C4-2B (cell line): ENCODE measurements at regions not wholly inside any gene's neighbourhood (a gene's known extent, or its start where the extent isn't known, plus 50 kb on each side); places are given as distances from the start of the nearest gene placed in this dataset.

Source experiments
- H3K27ac ChIP-seq: fragments of 450-650 bp; 2 replicates; pipeline ENCODE4 v1.5.1; 2017
- ZFX ChIP-seq: fragments of 450-650 bp; IDR thresholded peaks from 2 replicates; pipeline ENCODE4 v1.6.1; 2017
- TF ChIP-seq, protein P1 (sequence below): fragments of 450-650 bp; conservative IDR thresholded peaks from 2 replicates; pipeline ENCODE4 v1.5.1; 2017; ENCODE audit warnings: mild to moderate bottlenecking

DNA sequence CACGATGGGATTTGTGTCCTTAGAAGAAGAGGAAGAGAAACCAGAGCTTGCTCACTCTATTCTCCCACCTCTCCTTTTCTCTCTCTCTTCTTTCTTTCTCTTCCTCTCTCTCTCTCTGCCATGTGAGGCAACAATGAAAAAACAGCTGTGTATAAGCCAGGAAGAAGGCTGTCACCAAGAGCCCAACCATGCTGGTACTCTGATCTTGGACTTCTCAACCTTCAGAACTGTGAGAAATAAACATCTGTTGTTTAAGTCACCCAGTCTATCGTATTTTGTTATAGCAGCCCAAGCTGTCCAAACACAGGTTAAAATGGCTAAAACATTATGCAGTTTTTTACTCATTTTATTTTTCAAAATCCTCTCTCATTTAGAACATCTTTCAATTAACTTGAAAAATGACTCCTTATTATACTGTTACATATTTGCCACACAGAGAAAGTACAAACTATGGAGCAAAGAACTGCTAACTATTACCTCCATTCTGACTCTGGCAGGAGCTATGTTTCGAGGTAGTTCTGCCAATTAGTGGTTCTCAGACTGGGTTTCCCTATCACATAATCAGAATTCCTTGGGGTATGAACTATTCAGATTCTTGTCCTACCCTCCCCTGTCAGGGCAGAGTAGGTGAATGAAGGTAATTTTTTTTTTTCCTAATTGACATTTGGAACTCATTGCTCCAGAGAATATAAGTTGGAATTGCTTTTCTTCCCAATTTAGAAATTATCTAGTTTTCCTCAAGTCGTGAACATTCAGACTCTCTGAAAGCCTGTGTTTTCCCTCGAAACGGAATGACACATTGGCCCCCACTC lies 434.6 kb downstream of the ENC1 start:
- no peak for TF ChIP-seq ZFX
- TF ChIP-seq, protein P1, sequence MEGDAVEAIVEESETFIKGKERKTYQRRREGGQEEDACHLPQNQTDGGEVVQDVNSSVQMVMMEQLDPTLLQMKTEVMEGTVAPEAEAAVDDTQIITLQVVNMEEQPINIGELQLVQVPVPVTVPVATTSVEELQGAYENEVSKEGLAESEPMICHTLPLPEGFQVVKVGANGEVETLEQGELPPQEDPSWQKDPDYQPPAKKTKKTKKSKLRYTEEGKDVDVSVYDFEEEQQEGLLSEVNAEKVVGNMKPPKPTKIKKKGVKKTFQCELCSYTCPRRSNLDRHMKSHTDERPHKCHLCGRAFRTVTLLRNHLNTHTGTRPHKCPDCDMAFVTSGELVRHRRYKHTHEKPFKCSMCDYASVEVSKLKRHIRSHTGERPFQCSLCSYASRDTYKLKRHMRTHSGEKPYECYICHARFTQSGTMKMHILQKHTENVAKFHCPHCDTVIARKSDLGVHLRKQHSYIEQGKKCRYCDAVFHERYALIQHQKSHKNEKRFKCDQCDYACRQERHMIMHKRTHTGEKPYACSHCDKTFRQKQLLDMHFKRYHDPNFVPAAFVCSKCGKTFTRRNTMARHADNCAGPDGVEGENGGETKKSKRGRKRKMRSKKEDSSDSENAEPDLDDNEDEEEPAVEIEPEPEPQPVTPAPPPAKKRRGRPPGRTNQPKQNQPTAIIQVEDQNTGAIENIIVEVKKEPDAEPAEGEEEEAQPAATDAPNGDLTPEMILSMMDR: no peak
- no peak overlapping the region for H3K27ac ChIP-seq

DNA sequence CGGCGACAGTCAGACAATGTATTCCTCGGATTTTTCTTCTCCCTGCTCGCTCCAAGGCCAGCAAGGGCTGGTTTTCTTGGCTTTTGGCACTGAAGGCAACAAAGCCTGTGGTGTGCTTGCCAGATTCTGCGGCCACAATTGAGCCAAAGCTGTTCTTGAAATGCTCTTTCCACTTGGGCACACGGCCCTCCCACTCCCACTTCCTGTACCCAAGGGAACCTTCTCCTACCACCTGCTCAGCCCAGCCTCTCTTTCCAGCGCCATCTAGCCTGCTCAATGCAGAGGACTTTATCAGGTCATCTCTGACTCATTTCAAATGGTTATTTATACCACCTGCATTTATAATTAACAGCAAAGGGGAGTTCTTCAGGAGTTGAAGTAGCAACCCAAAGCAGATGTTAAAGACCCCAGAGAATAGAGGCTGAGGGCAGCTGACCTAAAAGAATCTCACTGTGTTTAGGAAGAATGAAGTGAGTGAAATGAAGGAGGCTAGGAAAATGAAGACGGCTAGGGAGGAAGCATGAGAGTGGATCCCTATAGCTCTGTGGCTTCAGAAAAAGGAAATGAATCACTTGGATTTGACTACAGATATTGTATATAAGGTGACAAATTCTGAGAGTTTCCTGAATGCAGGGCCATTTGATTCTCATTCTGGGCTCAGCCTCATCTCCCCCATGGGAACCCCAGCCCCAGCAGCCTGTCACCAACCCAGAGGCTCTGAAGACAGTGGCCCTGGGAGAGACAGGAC lies 439.0 kb downstream of the ENC1 start:
- no peak for TF ChIP-seq ZFX
- TF ChIP-seq, protein P1: no peak
- H3K27ac ChIP-seq: no peak overlapping the region

DNA sequence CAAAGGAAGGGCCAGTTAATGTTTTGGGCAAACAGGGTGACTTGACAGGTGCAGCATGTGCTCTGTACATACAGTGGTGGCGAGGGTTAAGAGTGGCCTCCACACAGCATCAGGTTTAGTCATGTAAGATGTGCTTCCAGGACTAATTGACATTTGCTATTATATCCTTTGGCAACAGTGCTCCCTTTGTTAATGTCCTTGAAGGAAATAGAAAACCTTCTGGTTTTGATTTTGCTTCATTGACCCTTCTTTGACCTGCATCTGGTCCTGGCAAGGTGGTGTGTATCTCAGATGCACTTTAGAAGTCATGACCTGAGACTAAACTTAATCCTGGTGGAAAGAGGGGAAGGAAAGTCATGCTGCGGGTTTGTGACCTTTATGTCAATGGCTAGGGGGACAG lies 440.0 kb downstream of the ENC1 start:
- TF ChIP-seq, protein P1: no peak
- no peak for TF ChIP-seq ZFX
- H3K27ac ChIP-seq: no peak overlapping the region

DNA sequence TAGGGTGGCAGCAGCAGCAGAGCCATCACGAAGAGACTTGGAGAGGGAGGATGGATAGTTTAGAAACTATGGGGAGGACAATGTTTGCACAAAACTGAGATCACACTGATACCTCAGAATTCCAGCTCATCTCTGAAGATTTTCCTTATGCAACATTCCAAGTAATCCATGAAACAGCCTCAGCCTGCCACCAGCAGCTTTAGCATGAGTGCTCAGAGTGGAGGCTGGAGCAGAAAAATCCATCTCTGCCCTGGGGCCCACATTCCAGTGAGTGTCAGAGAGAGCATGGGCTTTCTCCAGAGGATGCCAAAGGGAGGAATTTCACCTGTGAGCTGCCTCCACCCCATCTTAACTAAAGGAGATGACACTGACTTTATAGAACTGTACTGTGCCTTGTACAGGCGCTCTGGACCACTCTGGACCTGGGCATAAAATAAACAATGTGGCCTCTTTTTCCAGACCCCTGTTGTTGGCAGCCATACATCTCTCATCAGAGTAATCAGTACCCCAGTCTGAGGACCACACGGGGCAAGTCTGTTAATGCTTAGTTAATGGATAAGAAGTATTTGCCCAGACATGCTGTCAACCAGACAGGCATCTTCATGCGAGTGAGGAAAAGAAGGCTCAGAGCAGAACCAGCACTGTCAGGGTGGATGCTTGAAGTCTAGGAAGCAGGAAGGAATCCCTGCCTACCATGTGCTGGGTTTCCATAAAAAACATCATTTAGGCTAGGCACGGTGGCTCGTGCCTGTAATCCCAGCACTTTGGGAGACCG lies 440.9 kb downstream of the ENC1 start:
- TF ChIP-seq, protein P1: no peak
- H3K27ac ChIP-seq: no peak overlapping the region

DNA sequence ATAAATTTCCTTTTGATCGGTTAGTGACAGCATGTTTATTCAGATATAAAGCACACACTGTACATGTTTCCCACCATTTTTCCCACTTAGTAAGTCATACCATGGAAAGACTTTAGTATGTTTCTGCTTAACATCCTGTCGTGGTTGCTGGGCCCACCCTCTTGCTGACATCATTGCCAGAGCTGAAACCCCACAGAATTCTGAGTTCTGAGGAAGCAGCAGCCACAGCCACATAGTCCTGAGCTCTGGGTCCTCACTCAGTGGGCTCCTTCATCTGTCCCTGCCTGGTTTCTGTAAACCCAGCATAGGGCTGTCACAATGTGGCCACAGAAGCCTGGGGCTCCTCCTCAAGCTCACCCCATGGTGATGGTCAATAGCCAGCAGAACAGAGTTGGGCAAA lies 441.5 kb downstream of the ENC1 start:
- H3K27ac ChIP-seq: no peak overlapping the region
- TF ChIP-seq, protein P1: no peak
- no peak for TF ChIP-seq ZFX

DNA sequence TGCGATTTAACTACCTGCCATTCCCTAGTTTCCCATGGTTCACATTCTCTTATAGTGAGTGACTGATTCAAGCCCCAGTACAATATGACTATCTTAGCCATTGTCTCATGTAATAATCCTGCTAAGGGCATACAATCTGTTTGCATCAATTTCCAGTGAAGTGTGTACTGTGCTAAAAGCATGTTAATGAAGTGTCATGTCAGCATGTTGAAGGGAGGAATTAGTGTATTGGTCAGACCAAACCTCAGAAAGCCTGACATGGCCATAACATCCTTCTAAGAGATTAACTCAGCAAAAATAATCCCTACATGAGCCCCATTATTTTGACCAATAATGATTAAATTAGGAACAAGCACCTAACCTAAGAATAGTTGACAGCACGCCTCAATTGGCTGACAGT lies 442.4 kb downstream of the ENC1 start:
- H3K27ac ChIP-seq: no peak overlapping the region
- TF ChIP-seq, protein P1: no peak
- no peak for TF ChIP-seq ZFX

DNA sequence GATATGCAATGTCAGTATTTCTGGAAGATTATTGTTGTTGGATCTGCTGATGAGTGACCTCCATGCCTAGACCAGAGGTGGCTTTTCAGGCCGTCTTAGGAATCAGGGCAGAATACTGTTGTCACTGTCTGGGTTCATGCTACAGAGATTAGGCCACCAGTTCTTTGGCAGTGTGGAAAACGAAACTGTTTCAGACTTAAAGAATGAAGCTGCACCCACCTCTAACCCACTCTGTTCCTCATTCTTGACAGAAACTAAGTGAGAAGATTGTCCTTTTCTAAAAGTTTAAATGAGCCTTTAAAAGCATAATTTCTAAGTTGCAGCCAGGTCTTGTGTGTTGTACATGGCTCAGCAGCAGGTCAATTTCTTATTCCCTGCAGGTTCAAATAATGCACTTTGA lies 444.3 kb downstream of the ENC1 start:
- TF ChIP-seq, protein P1: no peak
- TF ChIP-seq ZFX: no peak
- H3K27ac ChIP-seq: no peak overlapping the region
